MM.1S (cell line): ENCODE measurements at regions not wholly inside any gene's neighbourhood (a gene's known extent, or its start where the extent isn't known, plus 50 kb on each side); places are given as distances from the start of the nearest gene placed in this dataset.

ENCODE experiments used
- CTCF ChIP-seq: fragments of 300-600 bp; sonication (generic); IDR thresholded peaks from 2 replicates; pipeline ENCODE4 v1.5.1; 2016; ENCODE audit warnings: antibody characterized with exemption, low read length, mixed read lengths
- EZH2 ChIP-seq: fragments of 300-600 bp; sonication (generic); optimal IDR thresholded peaks from 2 replicates; pipeline ENCODE3; 2017; ENCODE audit warnings: low read depth, mild to moderate bottlenecking, antibody characterized with exemption, low read length, mixed read lengths

GRCh38 chr7:46179061-46179610 lies 258.1 kb upstream of the IGFBP3 start:
- TF ChIP-seq CTCF (no peak), EZH2 (no peak)
